ENCODE measurements at regions not wholly inside any gene's neighbourhood (a gene's known extent, or its start where the extent isn't known, plus 50 kb on each side); places are given as distances from the start of the nearest gene placed in this dataset.

DNA sequence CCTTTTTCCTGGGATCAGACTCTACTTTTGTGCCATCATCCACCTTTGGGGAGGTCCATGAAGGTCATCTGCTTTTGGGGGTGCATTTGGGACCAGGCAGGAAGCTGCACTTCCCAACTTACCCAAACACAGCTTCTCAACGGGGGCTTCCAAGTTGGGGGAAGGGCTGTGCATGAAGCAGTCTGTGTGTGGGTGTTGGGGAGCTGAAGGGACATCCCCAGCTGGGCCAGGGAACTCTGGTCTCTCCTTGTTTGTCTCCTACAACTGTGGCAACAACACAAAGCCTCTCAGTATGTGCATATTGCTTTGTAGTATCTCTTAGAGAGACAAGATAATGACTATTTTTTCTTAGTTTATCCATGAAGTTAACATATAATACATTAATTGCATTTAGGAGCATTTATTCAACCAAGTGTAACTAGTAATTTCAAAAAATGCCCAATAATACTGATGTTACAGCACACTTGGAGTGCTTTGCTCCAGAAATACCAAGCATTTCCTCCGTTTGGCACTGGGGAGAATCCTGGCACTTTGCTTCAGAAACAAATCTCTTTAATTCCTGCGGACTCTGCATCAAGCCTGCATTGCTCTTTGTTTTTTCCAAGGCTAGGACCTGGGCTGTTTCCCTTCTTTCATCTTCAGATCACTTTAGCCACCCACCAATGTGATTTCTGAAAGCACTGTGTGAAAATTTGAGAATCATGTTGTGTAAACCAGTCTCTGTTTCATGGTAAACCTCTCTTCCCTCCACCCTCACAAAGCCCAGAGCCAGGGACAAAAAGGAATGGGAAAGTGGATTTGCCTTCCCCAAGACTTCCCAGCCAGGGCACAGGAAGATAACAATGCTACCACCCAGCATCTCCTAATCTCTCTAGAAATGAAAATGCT, 126.2 kb upstream of the PFN2 start:
- no peak for DNase-seq
- TF ChIP-seq, protein P1, sequence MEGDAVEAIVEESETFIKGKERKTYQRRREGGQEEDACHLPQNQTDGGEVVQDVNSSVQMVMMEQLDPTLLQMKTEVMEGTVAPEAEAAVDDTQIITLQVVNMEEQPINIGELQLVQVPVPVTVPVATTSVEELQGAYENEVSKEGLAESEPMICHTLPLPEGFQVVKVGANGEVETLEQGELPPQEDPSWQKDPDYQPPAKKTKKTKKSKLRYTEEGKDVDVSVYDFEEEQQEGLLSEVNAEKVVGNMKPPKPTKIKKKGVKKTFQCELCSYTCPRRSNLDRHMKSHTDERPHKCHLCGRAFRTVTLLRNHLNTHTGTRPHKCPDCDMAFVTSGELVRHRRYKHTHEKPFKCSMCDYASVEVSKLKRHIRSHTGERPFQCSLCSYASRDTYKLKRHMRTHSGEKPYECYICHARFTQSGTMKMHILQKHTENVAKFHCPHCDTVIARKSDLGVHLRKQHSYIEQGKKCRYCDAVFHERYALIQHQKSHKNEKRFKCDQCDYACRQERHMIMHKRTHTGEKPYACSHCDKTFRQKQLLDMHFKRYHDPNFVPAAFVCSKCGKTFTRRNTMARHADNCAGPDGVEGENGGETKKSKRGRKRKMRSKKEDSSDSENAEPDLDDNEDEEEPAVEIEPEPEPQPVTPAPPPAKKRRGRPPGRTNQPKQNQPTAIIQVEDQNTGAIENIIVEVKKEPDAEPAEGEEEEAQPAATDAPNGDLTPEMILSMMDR (IDR thresholded peaks at IDR 0.05; ENCODE audit: low read depth, low read length) = no peak
- H3K4me1 ChIP-seq = no peaks in the 10 kb centered on the region
- H3K27me3 ChIP-seq = no peaks in the 10 kb centered on the region
- H3K9me3 ChIP-seq = no peaks in the 10 kb centered on the region
- H3K36me3 ChIP-seq = no peaks in the 10 kb centered on the region
- H3K4me3 ChIP-seq (ENCODE audit: low read depth, low read length) = no peak overlapping the region

DNA sequence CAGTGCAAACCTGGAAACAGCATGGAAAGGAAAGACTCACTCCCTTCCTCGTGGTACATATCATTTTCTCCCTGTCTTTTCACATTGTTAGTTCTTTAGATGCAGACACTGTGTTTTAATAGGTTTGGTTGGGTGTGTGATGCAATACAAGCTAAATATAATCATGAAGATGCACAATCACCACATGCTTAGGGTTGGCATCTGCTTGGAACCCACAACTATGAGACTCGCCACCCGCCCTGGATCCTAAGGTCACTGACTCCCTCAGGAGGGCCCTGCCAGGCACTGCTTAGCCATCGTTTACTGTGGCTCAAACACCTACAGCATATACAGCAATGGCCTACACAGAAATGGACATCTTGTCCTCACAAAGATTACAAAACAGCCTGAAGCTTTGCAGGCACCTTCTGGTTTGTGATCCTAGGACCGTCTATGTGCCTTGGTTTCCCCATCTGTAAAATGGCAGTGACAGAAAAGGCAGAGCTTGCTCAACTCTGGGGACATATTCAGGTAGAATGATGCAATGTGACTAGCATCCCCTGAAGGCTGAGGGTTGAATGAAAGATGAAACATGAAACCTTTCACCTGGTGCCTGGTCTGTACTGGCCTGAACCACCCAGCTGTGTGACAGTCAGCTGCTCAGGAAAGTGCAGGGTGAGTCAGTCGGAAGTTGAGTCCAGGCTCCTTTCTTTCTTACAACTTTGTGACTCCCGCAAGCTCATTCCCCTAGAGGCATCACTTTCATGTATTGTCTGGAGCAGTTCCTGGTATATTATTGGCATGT, 123.6 kb upstream of the PFN2 start:
- no peaks in the 10 kb centered on the region for H3K27me3 ChIP-seq
- H3K4me1 ChIP-seq = no peaks in the 10 kb centered on the region
- H3K9me3 ChIP-seq = no peaks in the 10 kb centered on the region
- TF ChIP-seq, protein P1 (IDR thresholded peaks at IDR 0.05; ENCODE audit: low read depth, low read length) = no peak
- H3K4me3 ChIP-seq (ENCODE audit: low read depth, low read length) = no peak overlapping the region
- no peak for DNase-seq
- no peaks in the 10 kb centered on the region for H3K36me3 ChIP-seq

DNA sequence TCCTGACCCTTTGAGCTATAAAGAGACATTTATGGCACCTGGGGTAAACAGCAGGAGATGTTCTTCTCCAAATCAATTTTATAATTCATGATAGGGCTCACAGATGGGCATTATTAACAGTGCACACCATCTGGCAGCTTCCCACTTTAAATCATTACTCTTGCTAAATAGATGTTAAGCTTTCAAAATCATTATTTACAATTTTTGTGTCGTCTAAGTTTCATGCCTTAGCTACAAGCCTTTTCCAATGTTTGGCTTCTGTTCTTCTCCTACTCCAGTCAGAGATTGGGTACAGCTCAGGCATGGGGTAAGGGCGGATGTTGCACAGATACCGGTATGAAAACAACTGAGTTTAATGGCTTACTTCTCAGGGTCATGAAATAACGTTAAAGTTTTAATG, 120.9 kb upstream of the PFN2 start:
- DNase-seq = no peak
- no peaks in the 10 kb centered on the region for H3K27me3 ChIP-seq
- no peak overlapping the region for H3K4me3 ChIP-seq (ENCODE audit: low read depth, low read length)
- TF ChIP-seq, protein P1 (IDR thresholded peaks at IDR 0.05; ENCODE audit: low read depth, low read length) = no peak
- no peaks in the 10 kb centered on the region for H3K4me1 ChIP-seq
- H3K9me3 ChIP-seq = no peaks in the 10 kb centered on the region
- no peaks in the 10 kb centered on the region for H3K36me3 ChIP-seq

DNA sequence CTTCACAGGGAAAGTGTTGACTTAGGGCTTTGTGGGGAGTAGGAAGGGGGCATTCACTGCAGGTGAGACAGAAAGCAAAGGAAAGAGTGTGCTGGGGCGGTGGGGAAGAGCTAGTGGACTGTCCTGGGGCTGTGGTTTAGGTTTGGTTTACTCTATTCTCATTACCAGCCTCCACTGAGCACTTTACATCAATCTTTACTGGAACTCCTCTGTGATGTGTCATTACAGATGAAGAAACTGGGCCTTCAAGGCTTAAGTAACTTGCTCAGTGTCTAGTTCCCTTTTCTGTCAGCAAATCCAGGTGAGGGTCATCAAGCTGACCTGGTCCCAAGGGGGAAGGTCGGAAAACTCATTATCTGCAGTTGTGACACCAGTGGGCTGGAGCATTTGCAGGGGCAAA, 120.2 kb upstream of the PFN2 start:
- DNase-seq = no peak
- Histone ChIP-seq H3K27me3 (no peaks in the 10 kb centered on the region), H3K9me3 (no peaks in the 10 kb centered on the region)

DNA sequence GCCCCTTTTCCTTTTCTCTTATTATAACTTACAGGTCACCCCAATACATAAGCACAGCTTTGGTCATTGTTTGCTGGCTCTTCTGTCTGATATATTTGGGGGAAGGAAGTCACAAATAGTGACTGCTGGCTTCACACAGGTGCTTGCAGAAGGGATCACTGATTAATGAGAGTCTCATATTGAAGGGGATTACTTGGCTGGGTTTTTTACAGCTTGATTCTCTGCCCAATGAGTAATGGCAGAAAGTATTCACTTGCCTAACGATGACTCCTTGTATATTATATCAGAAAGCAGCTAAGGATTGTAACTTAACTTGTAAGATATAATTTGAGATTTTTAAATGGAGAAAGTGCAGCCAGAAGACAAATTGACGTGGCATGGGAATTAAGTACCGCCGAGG, 119.3 kb upstream of the PFN2 start:
- H3K4me1 ChIP-seq = no peaks in the 10 kb centered on the region
- H3K36me3 ChIP-seq = no peaks in the 10 kb centered on the region
- H3K27me3 ChIP-seq = no peaks in the 10 kb centered on the region
- DNase-seq = no peak
- no peaks in the 10 kb centered on the region for H3K9me3 ChIP-seq
- TF ChIP-seq, protein P1 (IDR thresholded peaks at IDR 0.05; ENCODE audit: low read depth, low read length) = no peak
- no peak overlapping the region for H3K4me3 ChIP-seq (ENCODE audit: low read depth, low read length)

More for the DNA sequence above, 120.2 kb upstream of the PFN2 start:
- H3K4me1 ChIP-seq = no peaks in the 10 kb centered on the region
- no peaks in the 10 kb centered on the region for H3K36me3 ChIP-seq
- no peak overlapping the region for H3K4me3 ChIP-seq (ENCODE audit: low read depth, low read length)
- TF ChIP-seq, protein P1 (IDR thresholded peaks at IDR 0.05; ENCODE audit: low read depth, low read length) = no peak

DNA sequence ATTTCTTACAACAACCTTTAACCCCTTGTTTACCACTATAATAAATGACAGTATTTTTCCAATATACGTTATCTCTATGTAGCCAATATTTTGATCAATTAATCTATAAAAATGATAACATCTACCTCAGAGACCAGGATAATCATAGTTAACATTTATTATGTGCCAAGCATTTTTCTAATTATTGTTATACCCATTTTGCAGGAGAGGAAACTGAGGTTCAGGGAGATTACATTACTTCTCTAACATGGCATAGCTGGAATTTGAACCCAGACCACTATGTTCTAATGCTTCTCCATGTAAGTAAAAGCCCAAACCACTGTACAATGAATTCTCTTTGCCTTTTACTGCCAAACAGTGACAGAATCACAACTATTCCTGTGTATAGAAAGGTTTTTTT, 113.4 kb upstream of the PFN2 start:
- Histone ChIP-seq H3K36me3 (no peaks in the 10 kb centered on the region), H3K4me3 (ENCODE audit: low read depth, low read length) (no peak overlapping the region), H3K9me3 (no peaks in the 10 kb centered on the region), H3K27me3 (no peaks in the 10 kb centered on the region), H3K4me1 (peaks cover 14% of the 10 kb centered on the region)
- TF ChIP-seq, protein P1 (IDR thresholded peaks at IDR 0.05; ENCODE audit: low read depth, low read length) = no peak
- no peak for DNase-seq

All from BE2C (cell line).